Ascending aorta (tissue), 2 donors: ENCODE measurements at regions not wholly inside any gene's neighbourhood (a gene's known extent, or its start where the extent isn't known, plus 50 kb on each side); places are given as distances from the start of the nearest gene placed in this dataset.

Source experiments
- DNase-seq, 2 donors: peaks; one replicate each; pipeline ENCODE4 v3.0.0-alpha.2; 2019; ENCODE audit warnings: low spot score in 2 of 2
- H3K27ac ChIP-seq, 2 donors: fragments of 200-600 bp; sonication (generic); one replicate each; pipeline ENCODE4 v1.5.1; 2016 to 2017; ENCODE audit warnings: mild to moderate bottlenecking in 1 of 2
- H3K27me3 ChIP-seq: fragments of 200-600 bp; sonication (generic); one replicate; pipeline ENCODE4 v1.5.1; 2017
- H3K36me3 ChIP-seq, 2 donors: fragments of 200-600 bp; sonication (generic); one replicate each; pipeline ENCODE4 v1.5.1; 2016
- H3K4me1 ChIP-seq, 2 donors: fragments of 200-600 bp; sonication (generic); one replicate each; pipeline ENCODE4 v1.5.1; 2016 to 2017; ENCODE audit warnings: mild to moderate bottlenecking in 1 of 2
- H3K4me3 ChIP-seq, 2 donors: fragments of 200-600 bp; sonication (generic); one replicate each; pipeline ENCODE4 v1.5.1; 2016 to 2017; ENCODE audit warnings: mild to moderate bottlenecking in 1 of 2
- H3K9me3 ChIP-seq, 2 donors: fragments of 200-600 bp; sonication (generic); one replicate each; pipeline ENCODE4 v1.5.1; 2016
- intact Hi-C: fragments of 100-400 bp; cut with DNase I; formaldehyde crosslinking; loops from one replicate; pipeline ENCODE4 v1.15.1; 2023
- TF ChIP-seq, protein P1 (sequence below), 3 experiments: fragments of 200-600 bp in 2 of 3; fragments of 450-650 bp in 1 of 3; sonication (generic) in 2 of 3; IDR thresholded peaks; one replicate each; pipeline ENCODE4 v1.5.1; 2016 to 2019; ENCODE audit warnings: antibody characterized with exemption in 3 of 3, mild to moderate bottlenecking in 1 of 3, moderate library complexity in 1 of 3

GRCh38 chr5:30405821-30406220, 787.7 kb upstream of the CDH6 start:
- no peak overlapping the region for H3K4me3 ChIP-seq
- no peaks in the 10 kb centered on the region for H3K9me3 ChIP-seq
- no peaks in the 10 kb centered on the region for H3K36me3 ChIP-seq
- H3K27me3 ChIP-seq = no peaks in the 10 kb centered on the region
- no peak overlapping the region for H3K27ac ChIP-seq
- no peak for DNase-seq
- H3K4me1 ChIP-seq = no peaks in the 10 kb centered on the region
- intact Hi-C loops = no loop called here
- TF ChIP-seq, protein P1, sequence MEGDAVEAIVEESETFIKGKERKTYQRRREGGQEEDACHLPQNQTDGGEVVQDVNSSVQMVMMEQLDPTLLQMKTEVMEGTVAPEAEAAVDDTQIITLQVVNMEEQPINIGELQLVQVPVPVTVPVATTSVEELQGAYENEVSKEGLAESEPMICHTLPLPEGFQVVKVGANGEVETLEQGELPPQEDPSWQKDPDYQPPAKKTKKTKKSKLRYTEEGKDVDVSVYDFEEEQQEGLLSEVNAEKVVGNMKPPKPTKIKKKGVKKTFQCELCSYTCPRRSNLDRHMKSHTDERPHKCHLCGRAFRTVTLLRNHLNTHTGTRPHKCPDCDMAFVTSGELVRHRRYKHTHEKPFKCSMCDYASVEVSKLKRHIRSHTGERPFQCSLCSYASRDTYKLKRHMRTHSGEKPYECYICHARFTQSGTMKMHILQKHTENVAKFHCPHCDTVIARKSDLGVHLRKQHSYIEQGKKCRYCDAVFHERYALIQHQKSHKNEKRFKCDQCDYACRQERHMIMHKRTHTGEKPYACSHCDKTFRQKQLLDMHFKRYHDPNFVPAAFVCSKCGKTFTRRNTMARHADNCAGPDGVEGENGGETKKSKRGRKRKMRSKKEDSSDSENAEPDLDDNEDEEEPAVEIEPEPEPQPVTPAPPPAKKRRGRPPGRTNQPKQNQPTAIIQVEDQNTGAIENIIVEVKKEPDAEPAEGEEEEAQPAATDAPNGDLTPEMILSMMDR (IDR thresholded peaks at IDR 0.05) = no peak

DNA sequence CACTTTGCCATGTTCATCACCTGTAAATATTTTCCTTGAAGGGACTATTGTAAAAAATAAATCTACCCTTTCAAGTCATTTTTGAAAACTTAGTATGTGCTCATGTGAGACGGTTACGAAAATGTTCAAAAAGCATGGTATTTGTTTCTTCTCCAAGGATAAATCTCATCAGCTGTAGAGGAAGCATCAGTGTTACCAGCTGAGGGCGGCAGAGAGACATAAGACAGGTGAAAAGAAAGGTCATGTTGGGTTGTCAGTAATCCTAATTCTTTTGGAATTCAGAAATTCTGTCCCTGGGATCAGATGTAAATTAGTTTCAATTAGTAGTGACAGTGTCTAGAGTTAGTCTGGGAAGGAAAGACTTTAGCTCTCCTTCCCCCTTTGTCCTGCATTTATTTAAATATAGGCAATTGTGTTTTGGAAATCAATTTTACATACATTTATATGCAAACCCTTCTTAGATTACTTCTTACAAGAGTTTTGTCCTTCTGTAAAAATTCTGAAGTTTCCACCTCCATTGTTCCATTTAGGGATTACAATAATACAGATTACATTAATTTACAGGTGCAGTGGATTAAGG, 791.9 kb upstream of the CDH6 start:
- Histone ChIP-seq H3K9me3 (no peaks in the 10 kb centered on the region), H3K4me3 (no peak overlapping the region), H3K4me1 (no peaks in the 10 kb centered on the region), H3K27ac (no peak overlapping the region), H3K27me3 (no peaks in the 10 kb centered on the region), H3K36me3 (no peaks in the 10 kb centered on the region)
- intact Hi-C loops = no loop called here
- DNase-seq = no peak
- TF ChIP-seq, protein P1 (IDR thresholded peaks at IDR 0.05) = peak in 1 of 3 experiments; percentile 20

- Histone ChIP-seq H3K27ac (no peak overlapping the region), H3K4me3 (no peak overlapping the region), H3K4me1 (no peaks in the 10 kb centered on the region), H3K36me3 (no peaks in the 10 kb centered on the region), H3K9me3 (no peaks in the 10 kb centered on the region), H3K27me3 (no peaks in the 10 kb centered on the region)
- TF ChIP-seq, protein P1 (IDR thresholded peaks at IDR 0.05) = no peak
- no peak for DNase-seq
- intact Hi-C loops = no loop called here
Observed at GRCh38 chr5:30398423-30398822, 795.1 kb upstream of the CDH6 start.

DNA sequence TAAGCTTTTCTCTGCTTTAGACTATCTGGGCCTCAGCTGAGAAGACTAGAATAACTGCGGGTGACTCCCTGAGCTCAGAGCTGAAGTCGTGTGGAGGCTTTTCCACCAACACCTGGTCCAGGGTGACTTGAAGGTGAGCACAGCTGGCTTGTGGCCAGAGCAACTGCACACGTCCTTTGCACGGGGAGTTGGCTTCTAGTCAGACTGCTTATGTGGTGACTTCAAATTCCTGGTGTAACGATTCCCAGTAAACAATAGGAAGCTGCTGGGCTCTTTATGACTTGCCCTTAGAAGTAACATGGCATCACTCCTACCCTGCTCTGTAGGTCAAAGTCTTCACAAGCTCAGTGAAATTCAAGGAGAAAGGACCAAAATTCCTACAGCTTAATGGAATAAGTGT, 800.6 kb upstream of the CDH6 start:
- Histone ChIP-seq H3K9me3 (no peaks in the 10 kb centered on the region), H3K27ac (no peak overlapping the region), H3K4me3 (no peak overlapping the region), H3K4me1 (no peaks in the 10 kb centered on the region), H3K27me3 (no peaks in the 10 kb centered on the region), H3K36me3 (no peaks in the 10 kb centered on the region)
- no peak for DNase-seq
- intact Hi-C loops = no loop called here
- TF ChIP-seq, protein P1 (IDR thresholded peaks at IDR 0.05) = no peak

GRCh38 chr5:30390095-30390494, 803.4 kb upstream of the CDH6 start:
- Histone ChIP-seq H3K4me3 (no peak overlapping the region), H3K27ac (no peak overlapping the region), H3K36me3 (no peaks in the 10 kb centered on the region), H3K27me3 (no peaks in the 10 kb centered on the region), H3K9me3 (no peaks in the 10 kb centered on the region), H3K4me1 (no peaks in the 10 kb centered on the region)
- intact Hi-C loops = no loop called here
- DNase-seq = no peak
- TF ChIP-seq, protein P1 (IDR thresholded peaks at IDR 0.05) = no peak
